HG03135 (cell line): ENCODE measurements at regions not wholly inside any gene's neighbourhood (a gene's known extent, or its start where the extent isn't known, plus 50 kb on each side); places are given as distances from the start of the nearest gene placed in this dataset.

ENCODE experiments used
- ATAC-seq: cut with Tn5 transposase; IDR thresholded peaks from one replicate; pipeline ENCODE4 v1.9.1; 2021; ENCODE audit warnings: mild to moderate bottlenecking, moderate library complexity; ENCODE audit not compliant: unreplicated experiment

- no peak for ATAC-seq
These were observed 428.6 kb downstream of the TCERG1L start for GRCh38 chr10:130882906-130883305.

GRCh38 chr10:130884456-130884855, 427.1 kb downstream of the TCERG1L start:
- ATAC-seq: no peak

GRCh38 chr10:130885021-130885655, 426.4 kb downstream of the TCERG1L start:
- no peak for ATAC-seq

- no peak for ATAC-seq
These were observed 424.4 kb downstream of the TCERG1L start for GRCh38 chr10:130887170-130887569.

- ATAC-seq: no peak
These were observed 423.0 kb downstream of the TCERG1L start for GRCh38 chr10:130888493-130888892.

- ATAC-seq: no peak
These were observed 422.3 kb downstream of the TCERG1L start for GRCh38 chr10:130889240-130889639.

- ATAC-seq: no peak
These were observed 421.7 kb downstream of the TCERG1L start for GRCh38 chr10:130889780-130890179.

- ATAC-seq: no peak
These were observed 420.5 kb downstream of the TCERG1L start for GRCh38 chr10:130891066-130891465.

- ATAC-seq: no peak
These were observed 417.1 kb downstream of the TCERG1L start for GRCh38 chr10:130894471-130894870.

GRCh38 chr10:130895161-130895560, 416.4 kb downstream of the TCERG1L start:
- ATAC-seq: no peak

- ATAC-seq: no peak
These were observed 413.7 kb downstream of the TCERG1L start for GRCh38 chr10:130897815-130898214.

- no peak for ATAC-seq
These were observed 413.1 kb downstream of the TCERG1L start for GRCh38 chr10:130898381-130898780.

- ATAC-seq: no peak
These were observed 411.7 kb downstream of the TCERG1L start for GRCh38 chr10:130899856-130900255.

- no peak for ATAC-seq
These were observed 410.9 kb downstream of the TCERG1L start for GRCh38 chr10:130900441-130901160.

GRCh38 chr10:130901311-130902165, 410.0 kb downstream of the TCERG1L start:
- ATAC-seq: no peak

- no peak for ATAC-seq
These were observed 409.1 kb downstream of the TCERG1L start for GRCh38 chr10:130902471-130902870.

- no peak for ATAC-seq
These were observed 408.6 kb downstream of the TCERG1L start for GRCh38 chr10:130902929-130903328.

GRCh38 chr10:130904676-130905075, 406.8 kb downstream of the TCERG1L start:
- ATAC-seq: no peak

GRCh38 chr10:130905386-130905785, 406.1 kb downstream of the TCERG1L start:
- no peak for ATAC-seq

- ATAC-seq: no peak
These were observed 405.6 kb downstream of the TCERG1L start for GRCh38 chr10:130905921-130906320.

- no peak for ATAC-seq
These were observed 400.7 kb downstream of the TCERG1L start for GRCh38 chr10:130910848-130911247.

- no peak for ATAC-seq
These were observed 397.7 kb downstream of the TCERG1L start for GRCh38 chr10:130913844-130914243.
